ENCODE measurements at regions not wholly inside any gene's neighbourhood (a gene's known extent, or its start where the extent isn't known, plus 50 kb on each side); places are given as distances from the start of the nearest gene placed in this dataset.

- TF ChIP-seq EZH2 (IDR thresholded peaks at IDR 0.05; ENCODE audit: borderline replicate concordance, low read depth, low read length) (no peak), ZNF778 (CRISPR knock-in tag; IDR thresholded peaks at IDR 0.05) (no peak)
These were observed 163.4 kb upstream of the ERCC4 start (continued) for GRCh38 chr16:13756411-13757140.

GRCh38 chr16:13766334-13766733 is 153.6 kb upstream of the ERCC4 start:
- POLR2A ChIA-PET, result interaction anchor here (0.8 to 1.6 kb wide), 2 partner anchors 13 to 97 kb away, joined by 5 to 8 read pairs; no protein-coding TSS in a partner anchor
- no peaks in the 10 kb centered on the region for H3K9me1 ChIP-seq (ENCODE audit: control insufficient read depth, insufficient read depth, low read length)
- in situ Hi-C loops (cut with MboI), result no loop called here
- CTCF ChIA-PET (ENCODE audit: low intra/inter-chr PET ratio), result no interaction called here
- H3K27me3 ChIP-seq (ENCODE audit: control insufficient read depth in 2 of 2, insufficient read depth in 2 of 2, low read length in 2 of 2), result no peaks in the 10 kb centered on the region
- no peaks in the 10 kb centered on the region for H3K79me2 ChIP-seq (ENCODE audit: control insufficient read depth, insufficient read depth, low read length)
- no peak overlapping the region for H3K9ac ChIP-seq (ENCODE audit: insufficient read depth in 1 of 2, low read depth in 2 of 2, low read length in 2 of 2)
- intact Hi-C loops (cut with micrococcal nuclease), result no loop called here
- H3K9me3 ChIP-seq (replicated peaks; ENCODE audit: control insufficient read depth, insufficient read depth, low read depth, low read length), result no peaks in the 10 kb centered on the region
- H3K36me3 ChIP-seq (ENCODE audit: control insufficient read depth, insufficient read depth, low read length), result no peaks in the 10 kb centered on the region
- no peaks in the 10 kb centered on the region for H3K4me1 ChIP-seq (replicated peaks in 1 of 2; ENCODE audit: control insufficient read depth in 2 of 2, insufficient read depth in 2 of 2, low read length in 2 of 2)
- no peak for TF ChIP-seq ZNF589 (CRISPR knock-in tag; IDR thresholded peaks at IDR 0.05; ENCODE audit: low read depth)
- no peak for TF ChIP-seq PRDM10 (IDR thresholded peaks at IDR 0.05; ENCODE audit: partially characterized antibody)
- TF ChIP-seq ZNF277 (CRISPR knock-in tag; IDR thresholded peaks at IDR 0.05; ENCODE audit: borderline replicate concordance), result no peak
- TF ChIP-seq ZNF639 (CRISPR knock-in tag; conservative IDR thresholded peaks at IDR 0.05 in 1 of 2, IDR thresholded peaks at IDR 0.05 in 1 of 2), result no peak
- no peak for TF ChIP-seq FOXP1 (CRISPR knock-in tag; IDR thresholded peaks at IDR 0.05)
- no peaks in the 10 kb centered on the region for H4K20me1 ChIP-seq (replicated peaks; ENCODE audit: control insufficient read depth, insufficient read depth, low read length)
- WGBS (ENCODE audit: insufficient coverage, low coverage, missing lambda C conversion rate), result 0% methylated on average over 1 of the region's 2 CpGs
- no peak for ATAC-seq
- H2AFZ ChIP-seq (ENCODE audit: low read depth, low read length), result no peak overlapping the region
- no peak overlapping the region for H3K4me3 ChIP-seq
- no peak overlapping the region for H3K27ac ChIP-seq (ENCODE audit: extremely low read depth, low read depth, low read length)
- no TSS peak for BruUV-seq (replicated peaks)
- no peak for DNase-seq (ENCODE audit: extremely low read depth in 1 of 4, low spot score in 3 of 4)
- no peak for FAIRE-seq
- no peak overlapping the region for H3K4me2 ChIP-seq (ENCODE audit: insufficient read depth, low read length)
